ENCODE measurements at regions not wholly inside any gene's neighbourhood (a gene's known extent, or its start where the extent isn't known, plus 50 kb on each side); places are given as distances from the start of the nearest gene placed in this dataset.

DNA sequence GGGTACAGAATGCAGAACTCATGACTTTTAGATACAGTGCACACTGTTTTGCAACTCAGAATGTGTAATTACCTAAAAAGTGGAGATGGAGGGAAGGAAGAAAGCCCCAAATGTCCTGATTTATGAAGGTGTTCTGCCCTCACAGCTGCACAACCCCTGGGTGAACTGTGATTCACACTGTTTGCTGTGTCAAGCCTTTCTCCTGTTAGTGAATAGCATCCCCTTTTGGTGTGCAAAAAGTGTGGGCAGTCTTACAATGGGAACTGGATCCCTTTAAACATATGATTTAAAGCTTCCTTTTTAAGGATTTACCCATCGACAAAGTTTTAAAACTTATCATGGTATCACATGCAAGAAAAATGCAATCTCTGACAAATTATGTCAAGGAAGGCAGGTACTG is 633.4 kb upstream of the EPHA7 start:
- DNase-seq (ENCODE audit: low read depth) = peak; percentile 6
- TF ChIP-seq, protein P1, sequence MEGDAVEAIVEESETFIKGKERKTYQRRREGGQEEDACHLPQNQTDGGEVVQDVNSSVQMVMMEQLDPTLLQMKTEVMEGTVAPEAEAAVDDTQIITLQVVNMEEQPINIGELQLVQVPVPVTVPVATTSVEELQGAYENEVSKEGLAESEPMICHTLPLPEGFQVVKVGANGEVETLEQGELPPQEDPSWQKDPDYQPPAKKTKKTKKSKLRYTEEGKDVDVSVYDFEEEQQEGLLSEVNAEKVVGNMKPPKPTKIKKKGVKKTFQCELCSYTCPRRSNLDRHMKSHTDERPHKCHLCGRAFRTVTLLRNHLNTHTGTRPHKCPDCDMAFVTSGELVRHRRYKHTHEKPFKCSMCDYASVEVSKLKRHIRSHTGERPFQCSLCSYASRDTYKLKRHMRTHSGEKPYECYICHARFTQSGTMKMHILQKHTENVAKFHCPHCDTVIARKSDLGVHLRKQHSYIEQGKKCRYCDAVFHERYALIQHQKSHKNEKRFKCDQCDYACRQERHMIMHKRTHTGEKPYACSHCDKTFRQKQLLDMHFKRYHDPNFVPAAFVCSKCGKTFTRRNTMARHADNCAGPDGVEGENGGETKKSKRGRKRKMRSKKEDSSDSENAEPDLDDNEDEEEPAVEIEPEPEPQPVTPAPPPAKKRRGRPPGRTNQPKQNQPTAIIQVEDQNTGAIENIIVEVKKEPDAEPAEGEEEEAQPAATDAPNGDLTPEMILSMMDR (IDR thresholded peaks at IDR 0.05; ENCODE audit: low read length, missing control alignments) = no peak
- no peak overlapping the region for H3K4me3 ChIP-seq (replicated peaks; ENCODE audit: low read depth, low read length)

GRCh38 chr6:94050515-94050914 is 631.2 kb upstream of the EPHA7 start:
- TF ChIP-seq, protein P1 (IDR thresholded peaks at IDR 0.05; ENCODE audit: low read length, missing control alignments) = no peak
- H3K4me3 ChIP-seq (replicated peaks; ENCODE audit: low read depth, low read length) = no peak overlapping the region
- no peak for DNase-seq (ENCODE audit: low read depth)

DNA sequence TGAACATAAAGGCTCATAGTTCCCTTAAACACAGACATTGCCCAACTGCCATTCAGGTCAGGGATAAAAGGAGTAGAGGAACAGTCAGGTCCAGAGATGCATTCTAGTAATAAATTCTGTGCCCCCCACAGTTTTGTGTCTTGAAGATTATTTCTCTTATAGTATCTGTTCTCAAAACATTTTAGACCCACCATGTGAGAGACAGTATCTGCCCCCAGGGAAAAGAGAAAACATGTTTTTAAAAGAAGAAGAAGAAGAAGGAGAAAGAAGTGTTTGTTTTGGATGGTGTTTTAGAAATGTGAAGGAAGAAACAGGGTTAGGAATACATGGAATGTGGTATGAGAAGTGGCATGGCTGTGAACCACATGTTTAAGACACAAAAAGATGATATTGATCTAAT is 629.6 kb upstream of the EPHA7 start:
- DNase-seq (ENCODE audit: low read depth) = no peak
- TF ChIP-seq, protein P1 (IDR thresholded peaks at IDR 0.05; ENCODE audit: low read length, missing control alignments) = no peak
- H3K4me3 ChIP-seq (replicated peaks; ENCODE audit: low read depth, low read length) = no peak overlapping the region

DNA sequence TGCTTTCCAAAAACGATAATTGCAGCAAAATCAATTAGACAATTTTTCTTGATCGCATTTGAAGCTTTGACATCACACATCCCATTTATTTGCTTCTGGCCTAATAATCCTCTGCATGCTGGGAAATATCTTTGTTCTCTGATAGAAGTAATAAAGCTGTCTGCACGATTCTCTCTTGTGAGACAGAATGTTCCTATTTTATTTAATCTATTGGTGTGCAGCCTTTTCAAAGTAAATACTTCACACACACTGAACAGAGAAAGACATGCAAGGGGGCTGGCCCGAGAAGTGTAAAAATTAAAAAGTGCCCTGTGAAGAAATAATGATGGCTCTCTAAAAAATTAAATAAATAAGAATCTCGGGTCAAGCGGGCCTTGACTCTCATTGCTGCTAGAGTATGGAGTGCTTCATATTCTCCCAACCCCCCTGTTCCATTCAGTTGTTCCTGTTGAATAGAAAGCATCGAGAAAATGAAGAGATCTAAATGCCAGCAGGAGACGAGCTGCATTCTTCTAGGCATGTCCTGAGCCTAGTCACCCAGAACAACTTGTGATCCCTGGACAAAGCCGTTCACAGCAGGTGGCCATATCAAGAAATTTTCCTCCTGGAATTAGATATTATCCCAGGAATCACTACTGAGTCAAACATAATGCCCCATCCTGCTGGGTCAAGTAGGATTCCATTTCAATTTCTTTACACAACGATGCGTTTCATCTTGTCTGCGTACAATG is 625.9 kb upstream of the EPHA7 start:
- no peak overlapping the region for H3K4me3 ChIP-seq (replicated peaks; ENCODE audit: low read depth, low read length)
- no peak for DNase-seq (ENCODE audit: low read depth)
- TF ChIP-seq, protein P1 (IDR thresholded peaks at IDR 0.05; ENCODE audit: low read length, missing control alignments) = no peak

- no peak overlapping the region for H3K4me3 ChIP-seq (replicated peaks; ENCODE audit: low read depth, low read length)
- no peak for DNase-seq (ENCODE audit: low read depth)
- TF ChIP-seq, protein P1 (IDR thresholded peaks at IDR 0.05; ENCODE audit: low read length, missing control alignments) = no peak
These were observed 622.8 kb upstream of the EPHA7 start for GRCh38 chr6:94041945-94042709.

GRCh38 chr6:94036024-94036423 is 616.7 kb upstream of the EPHA7 start:
- no peak for DNase-seq (ENCODE audit: low read depth)
- no peak overlapping the region for H3K4me3 ChIP-seq (replicated peaks; ENCODE audit: low read depth, low read length)
- TF ChIP-seq, protein P1 (IDR thresholded peaks at IDR 0.05; ENCODE audit: low read length, missing control alignments) = no peak

Data from fibroblast of pulmonary artery (primary cell).